HepG2 (cell line): ENCODE measurements at regions not wholly inside any gene's neighbourhood (a gene's known extent, or its start where the extent isn't known, plus 50 kb on each side); places are given as distances from the start of the nearest gene placed in this dataset.

Source experiments
- BHLHE40 ChIP-seq: IDR thresholded peaks from 2 replicates; pipeline ENCODE4 v1.6.1; 2011; ENCODE audit warnings: low read length, improper control_type of control experiment
- CTCF ChIP-seq: sonication (generic); formaldehyde crosslinking; IDR thresholded peaks from 2 replicates; pipeline ENCODE4 v1.5.0; 2020; ENCODE audit warnings: mild to moderate bottlenecking, missing genetic modification reagents, moderate library complexity
- EZH2 ChIP-seq: conservative IDR thresholded peaks from 2 replicates; pipeline ENCODE4 v1.6.1; 2012; ENCODE audit warnings: mild to moderate bottlenecking, low read depth, low read length, moderate library complexity
- KAT7 ChIP-seq: IDR thresholded peaks from 2 replicates; pipeline ENCODE4 v1.6.1; 2018; ENCODE audit warnings: borderline replicate concordance, missing compliant biosample characterization
- NCOR1 ChIP-seq: fragments of 200-600 bp; sonication (generic); IDR thresholded peaks from 2 replicates; pipeline ENCODE4 v1.7.0; 2017; ENCODE audit warnings: antibody characterized with exemption, low read length, borderline replicate concordance
- NFYB ChIP-seq: sonication (generic); formaldehyde crosslinking; IDR thresholded peaks from 2 replicates; pipeline ENCODE4 v1.4.0; 2020; ENCODE audit warnings: missing genetic modification reagents
- RARG ChIP-seq: sonication (generic); formaldehyde crosslinking; IDR thresholded peaks from 2 replicates; pipeline ENCODE4 v1.4.0; 2020; ENCODE audit warnings: low read depth, mild to moderate bottlenecking, missing genetic modification reagents
- SIN3B ChIP-seq: fragments of 150-350 bp; IDR thresholded peaks from 2 replicates; pipeline ENCODE4 v1.6.1; 2014; ENCODE audit warnings: low read length
- SMARCE1 ChIP-seq: fragments of 450-650 bp; IDR thresholded peaks from 2 replicates; pipeline ENCODE4 v1.6.1; 2017; ENCODE audit warnings: borderline replicate concordance
- ZNF761 ChIP-seq: sonication (generic); formaldehyde crosslinking; conservative IDR thresholded peaks from 2 replicates; pipeline ENCODE4 v1.4.0; 2020; ENCODE audit warnings: mild to moderate bottlenecking, missing genetic modification reagents
- ZNF883 ChIP-seq: sonication (generic); formaldehyde crosslinking; IDR thresholded peaks from 2 replicates; pipeline ENCODE4 v1.5.1; 2020; ENCODE audit warnings: mild to moderate bottlenecking, missing genetic modification reagents; ENCODE audit errors: not compliant biosample characterization
- TF ChIP-seq, protein P1 (sequence below): IDR thresholded peaks from 2 replicates; pipeline ENCODE4 v1.6.1; 2016; ENCODE audit warnings: low read depth
- TF ChIP-seq, protein P2 (sequence below): sonication (generic); formaldehyde crosslinking; IDR thresholded peaks from 2 replicates; pipeline ENCODE4 v1.4.0; 2020; ENCODE audit warnings: low read depth, missing genetic modification reagents

- TF ChIP-seq RARG (CRISPR knock-in tag) (no peak), CTCF (CRISPR knock-in tag) (no peak), BHLHE40 (no peak), NFYB (CRISPR knock-in tag) (no peak), ZNF761 (no peak), SIN3B (no peak), KAT7 (CRISPR knock-in tag) (no peak), EZH2 (no peak), ZNF883 (CRISPR knock-in tag) (no peak), NCOR1 (no peak), SMARCE1 (no peak)
- TF ChIP-seq, protein P1, sequence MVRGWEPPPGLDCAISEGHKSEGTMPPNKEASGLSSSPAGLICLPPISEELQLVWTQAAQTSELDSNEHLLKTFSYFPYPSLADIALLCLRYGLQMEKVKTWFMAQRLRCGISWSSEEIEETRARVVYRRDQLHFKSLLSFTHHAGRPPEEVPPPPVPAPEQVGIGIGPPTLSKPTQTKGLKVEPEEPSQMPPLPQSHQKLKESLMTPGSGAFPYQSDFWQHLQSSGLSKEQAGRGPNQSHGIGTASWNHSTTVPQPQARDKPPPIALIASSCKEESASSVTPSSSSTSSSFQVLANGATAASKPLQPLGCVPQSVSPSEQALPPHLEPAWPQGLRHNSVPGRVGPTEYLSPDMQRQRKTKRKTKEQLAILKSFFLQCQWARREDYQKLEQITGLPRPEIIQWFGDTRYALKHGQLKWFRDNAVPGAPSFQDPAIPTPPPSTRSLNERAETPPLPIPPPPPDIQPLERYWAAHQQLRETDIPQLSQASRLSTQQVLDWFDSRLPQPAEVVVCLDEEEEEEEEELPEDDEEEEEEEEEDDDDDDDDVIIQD = no peak
- TF ChIP-seq, protein P2, sequence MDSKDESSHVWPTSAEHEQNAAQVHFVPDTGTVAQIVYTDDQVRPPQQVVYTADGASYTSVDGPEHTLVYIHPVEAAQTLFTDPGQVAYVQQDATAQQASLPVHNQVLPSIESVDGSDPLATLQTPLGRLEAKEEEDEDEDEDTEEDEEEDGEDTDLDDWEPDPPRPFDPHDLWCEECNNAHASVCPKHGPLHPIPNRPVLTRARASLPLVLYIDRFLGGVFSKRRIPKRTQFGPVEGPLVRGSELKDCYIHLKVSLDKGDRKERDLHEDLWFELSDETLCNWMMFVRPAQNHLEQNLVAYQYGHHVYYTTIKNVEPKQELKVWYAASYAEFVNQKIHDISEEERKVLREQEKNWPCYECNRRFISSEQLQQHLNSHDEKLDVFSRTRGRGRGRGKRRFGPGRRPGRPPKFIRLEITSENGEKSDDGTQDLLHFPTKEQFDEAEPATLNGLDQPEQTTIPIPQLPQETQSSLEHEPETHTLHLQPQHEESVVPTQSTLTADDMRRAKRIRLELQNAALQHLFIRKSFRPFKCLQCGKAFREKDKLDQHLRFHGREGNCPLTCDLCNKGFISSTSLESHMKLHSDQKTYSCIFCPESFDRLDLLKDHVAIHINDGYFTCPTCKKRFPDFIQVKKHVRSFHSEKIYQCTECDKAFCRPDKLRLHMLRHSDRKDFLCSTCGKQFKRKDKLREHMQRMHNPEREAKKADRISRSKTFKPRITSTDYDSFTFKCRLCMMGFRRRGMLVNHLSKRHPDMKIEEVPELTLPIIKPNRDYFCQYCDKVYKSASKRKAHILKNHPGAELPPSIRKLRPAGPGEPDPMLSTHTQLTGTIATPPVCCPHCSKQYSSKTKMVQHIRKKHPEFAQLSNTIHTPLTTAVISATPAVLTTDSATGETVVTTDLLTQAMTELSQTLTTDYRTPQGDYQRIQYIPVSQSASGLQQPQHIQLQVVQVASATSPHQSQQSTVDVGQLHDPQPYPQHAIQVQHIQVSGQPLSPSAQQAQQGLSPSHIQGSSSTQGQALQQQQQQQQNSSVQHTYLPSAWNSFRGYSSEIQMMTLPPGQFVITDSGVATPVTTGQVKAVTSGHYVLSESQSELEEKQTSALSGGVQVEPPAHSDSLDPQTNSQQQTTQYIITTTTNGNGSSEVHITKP (CRISPR knock-in tag) = no peak
Observed at GRCh38 chr4:72706684-72707083, 137.7 kb upstream of the ADAMTS3 start.
